NCI-H82 (cell line): ENCODE measurements at regions not wholly inside any gene's neighbourhood (a gene's known extent, or its start where the extent isn't known, plus 50 kb on each side); places are given as distances from the start of the nearest gene placed in this dataset.
"Not testable (repeated sequence)": the region's sequence is repeated elsewhere in the genome, so short reads cannot be mapped to it uniquely, and the experiment has no call there.

Experiments used
- DNase-seq: peaks from one replicate; lab custom pipeline; 2025; lab: John Stamatoyannopoulos, UW

GRCh38 chr2:193469251-193469650, 1274.5 kb upstream of the TMEFF2 start:
- peak; percentile 13 for DNase-seq

DNA sequence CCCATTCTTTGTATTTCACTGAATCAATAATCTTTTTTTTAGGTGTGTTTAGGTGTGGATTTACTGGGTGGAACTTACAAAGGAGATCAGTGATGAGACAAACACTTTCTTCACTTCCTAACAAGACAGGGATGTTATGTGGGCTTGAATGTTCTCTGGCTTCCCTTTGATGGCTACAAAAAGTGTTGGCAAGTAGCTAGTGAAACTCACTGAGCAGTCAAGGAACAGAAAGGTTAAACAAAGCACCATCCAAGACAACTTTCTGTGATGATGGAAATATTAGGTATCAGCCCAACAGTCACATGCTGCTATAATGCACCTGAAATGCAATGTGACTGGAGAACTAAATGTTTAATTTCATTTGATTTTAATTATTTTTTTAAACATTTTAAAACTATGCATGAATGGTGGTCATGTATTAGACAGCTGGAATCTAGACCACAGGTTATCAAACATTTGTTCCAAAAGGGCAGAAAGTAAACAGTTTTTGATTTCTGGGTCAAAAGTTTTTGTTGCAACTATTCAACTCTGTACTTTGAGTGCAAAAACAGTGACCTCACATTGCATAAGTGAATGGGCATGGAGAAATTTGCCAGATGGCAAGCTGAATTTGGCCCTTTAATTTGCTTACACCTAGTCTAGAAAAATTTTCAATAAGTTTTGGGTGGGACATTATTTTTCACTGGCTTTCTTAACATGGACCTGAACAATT, 1272.7 kb upstream of the TMEFF2 start:
- DNase-seq = no peak

- no peak for DNase-seq
Measured at GRCh38 chr2:193463011-193463410, 1268.3 kb upstream of the TMEFF2 start.

DNA sequence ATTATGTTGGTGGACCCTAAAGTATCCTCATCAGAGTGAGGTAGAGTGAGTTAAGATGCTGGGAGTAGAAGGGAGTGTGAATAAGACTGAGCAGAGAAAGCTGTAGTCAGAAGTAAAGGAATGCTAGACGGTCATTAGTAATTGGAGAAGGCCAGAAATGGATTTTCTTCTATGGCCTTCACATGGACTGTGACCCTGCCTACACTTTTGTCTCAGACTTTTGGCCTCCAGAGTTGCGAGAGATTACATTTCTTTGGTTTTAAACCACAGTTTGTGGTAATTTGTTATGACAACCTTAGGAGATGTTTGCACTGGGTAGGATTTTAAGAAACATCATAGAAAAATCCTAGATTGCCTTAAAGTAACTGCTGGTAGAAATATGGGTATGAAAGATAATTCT, 1267.7 kb upstream of the TMEFF2 start:
- peak; percentile 48 for DNase-seq

GRCh38 chr2:193461431-193461934, 1266.8 kb upstream of the TMEFF2 start:
- no peak for DNase-seq

DNA sequence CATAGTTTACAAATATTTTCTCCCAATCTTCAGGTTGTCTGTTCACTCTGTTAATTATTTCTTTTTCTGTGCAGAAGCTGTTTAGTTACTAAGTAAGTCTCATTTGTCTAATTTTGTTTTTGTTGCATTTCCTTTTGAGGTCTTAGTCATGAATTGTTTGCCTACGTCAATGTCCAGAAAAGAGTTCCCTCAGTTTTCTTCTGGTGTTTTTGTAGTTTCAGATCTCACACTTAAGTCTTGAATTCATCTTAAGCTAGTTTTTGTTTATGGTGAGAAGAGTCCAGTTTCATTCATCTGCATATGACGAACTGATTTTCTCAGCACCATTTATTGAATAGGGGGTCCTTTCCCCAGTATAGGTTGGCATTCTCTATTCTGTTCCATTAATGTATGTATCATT, 1252.2 kb upstream of the TMEFF2 start:
- no peak for DNase-seq

DNA sequence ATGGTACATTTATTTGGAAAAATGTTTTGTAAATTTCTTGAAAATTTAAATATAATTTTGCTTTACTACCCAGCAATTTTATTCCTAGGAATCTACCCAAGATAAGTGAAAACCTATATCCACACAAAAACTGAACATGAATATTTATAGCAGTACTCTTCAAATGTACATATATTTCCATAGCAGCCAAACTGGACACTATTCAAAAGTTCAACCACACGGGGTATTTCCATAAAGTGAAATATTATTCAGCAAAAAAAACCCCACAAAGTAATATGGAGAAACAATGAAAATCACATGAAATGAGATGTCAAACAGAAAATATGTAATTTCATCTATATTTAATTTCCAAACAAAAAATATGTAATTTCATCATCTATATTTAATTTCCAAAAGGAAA, 1247.6 kb upstream of the TMEFF2 start:
- DNase-seq = no peak

- DNase-seq = peak; percentile 17
Measured at GRCh38 chr2:193428336-193428818, 1233.6 kb upstream of the TMEFF2 start.

DNA sequence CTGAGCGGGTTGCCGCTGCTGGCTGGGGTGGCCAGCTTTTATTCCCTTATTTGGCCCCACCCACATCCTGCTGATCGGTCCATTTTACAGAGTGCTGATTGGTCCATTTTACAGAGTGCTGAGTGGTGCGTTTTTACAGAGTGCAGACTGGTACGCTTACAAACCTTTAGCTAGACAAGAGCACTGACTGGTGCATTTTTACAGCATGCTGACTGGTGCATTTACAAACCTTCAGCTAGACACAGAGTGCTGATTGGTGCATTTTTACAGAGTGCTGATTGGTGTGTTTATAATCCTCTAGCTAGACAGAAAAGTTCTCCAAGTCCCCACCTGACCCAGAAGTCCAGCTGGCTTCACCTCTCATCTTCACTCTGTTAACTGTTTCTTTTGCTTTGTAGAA, 1217.6 kb upstream of the TMEFF2 start:
- not testable (repeated sequence) for DNase-seq

GRCh38 chr2:193409951-193410350, 1215.2 kb upstream of the TMEFF2 start:
- peak; percentile 94 for DNase-seq

DNA sequence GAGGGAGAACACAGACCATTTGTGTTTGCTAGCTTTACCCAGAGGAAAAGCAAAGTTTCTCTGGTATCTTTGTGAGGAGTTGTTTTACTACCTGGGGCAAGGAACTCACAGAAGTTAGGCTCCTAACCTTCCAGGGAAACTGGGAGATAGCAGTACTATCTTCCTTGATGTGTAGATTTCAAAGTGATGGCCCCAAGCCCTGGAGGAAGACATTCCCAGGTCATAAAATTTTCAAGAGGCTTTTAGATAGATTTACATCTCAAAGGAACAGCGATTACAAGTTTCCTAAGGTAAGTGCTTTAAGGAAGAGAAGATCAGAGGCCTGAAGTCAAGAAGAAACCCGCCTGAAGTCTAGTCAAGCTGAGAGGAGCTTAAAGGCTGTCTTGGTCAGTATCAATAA, 1187.8 kb upstream of the TMEFF2 start:
- DNase-seq = no peak

DNA sequence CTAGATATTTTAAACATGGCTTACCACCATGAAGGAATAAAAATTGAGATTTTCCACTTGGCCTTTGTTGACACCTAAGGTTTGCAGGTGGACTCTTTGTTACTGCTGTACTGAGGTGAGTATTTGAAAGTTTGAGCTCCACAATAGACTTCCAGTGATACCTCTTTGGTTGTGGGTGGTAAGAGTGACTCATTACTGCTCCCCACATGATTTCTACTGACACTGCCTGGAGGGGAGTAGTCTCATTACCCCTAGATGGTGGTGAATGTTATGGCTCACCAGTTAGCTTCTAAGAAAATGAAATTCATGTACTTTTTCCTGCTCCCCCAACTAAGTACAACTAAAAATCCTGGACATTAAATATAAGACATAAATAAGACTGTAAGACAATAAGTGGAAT, 1183.1 kb upstream of the TMEFF2 start:
- no peak for DNase-seq

- DNase-seq = peak; percentile 41
Measured at GRCh38 chr2:193373120-193373519, 1178.4 kb upstream of the TMEFF2 start.

DNA sequence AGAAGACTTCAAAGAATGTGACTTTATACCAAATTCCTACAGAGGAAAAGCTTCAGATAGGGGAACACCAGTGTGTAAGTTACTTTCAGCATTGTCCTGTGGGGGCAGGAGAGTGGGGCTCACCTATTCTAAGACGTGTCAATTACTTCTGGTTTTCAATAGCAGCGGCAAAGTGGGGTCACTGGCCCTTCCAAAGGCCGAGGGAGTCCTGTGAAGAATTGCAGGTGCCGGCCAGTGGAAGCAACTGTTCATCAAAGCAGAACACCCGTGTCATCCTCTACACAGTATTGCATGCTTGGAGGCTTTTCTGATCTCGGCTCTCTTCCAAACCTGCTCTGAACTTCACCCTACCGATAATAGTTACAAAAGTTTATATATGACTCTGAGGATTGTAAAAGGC, 1176.5 kb upstream of the TMEFF2 start:
- no peak for DNase-seq

DNA sequence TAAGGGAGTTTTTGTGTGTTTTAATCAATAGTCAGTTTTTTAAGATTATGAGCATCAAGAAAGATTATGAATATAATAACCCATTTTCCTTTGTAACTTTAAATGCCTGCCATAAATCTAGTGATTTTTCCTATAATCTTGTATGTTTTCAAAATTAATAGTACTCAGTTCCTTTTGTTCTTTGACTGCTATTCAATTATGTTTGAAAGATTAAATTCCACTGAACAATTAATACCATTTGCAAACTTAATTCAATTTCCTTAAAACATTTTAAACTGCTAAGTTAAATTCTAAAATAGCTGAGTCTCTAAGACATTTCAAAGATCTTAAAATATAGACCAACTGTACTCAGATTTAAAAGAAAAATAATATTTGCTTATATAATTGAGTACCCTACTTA, 1173.9 kb upstream of the TMEFF2 start:
- DNase-seq = no peak

- DNase-seq = no peak
Measured at GRCh38 chr2:193357508-193357907, 1162.8 kb upstream of the TMEFF2 start.

GRCh38 chr2:193352665-193353242, 1158.0 kb upstream of the TMEFF2 start:
- DNase-seq = not testable (repeated sequence)

GRCh38 chr2:193350509-193350908, 1155.8 kb upstream of the TMEFF2 start:
- no peak for DNase-seq

- DNase-seq = no peak
Measured at GRCh38 chr2:193349642-193350041, 1154.9 kb upstream of the TMEFF2 start.

DNA sequence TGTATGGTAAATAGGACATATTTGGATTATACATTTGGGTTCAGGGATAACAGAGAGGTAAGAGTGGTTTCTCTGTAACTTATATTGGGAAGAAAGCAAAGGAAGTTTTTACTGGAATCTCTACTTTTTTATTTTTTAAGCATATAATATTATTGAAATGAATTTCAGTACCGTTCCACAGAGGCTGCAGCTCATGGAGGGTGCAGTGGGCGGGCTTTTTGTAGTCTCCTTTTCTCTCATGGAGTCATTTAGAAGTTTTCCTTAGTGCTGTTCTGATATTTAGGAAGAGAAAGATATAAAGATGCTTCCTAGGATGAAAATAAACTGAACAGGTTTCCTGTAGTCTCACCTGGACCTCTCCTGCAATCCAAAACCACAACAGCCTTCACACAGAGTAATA, 1153.3 kb upstream of the TMEFF2 start:
- no peak for DNase-seq

DNA sequence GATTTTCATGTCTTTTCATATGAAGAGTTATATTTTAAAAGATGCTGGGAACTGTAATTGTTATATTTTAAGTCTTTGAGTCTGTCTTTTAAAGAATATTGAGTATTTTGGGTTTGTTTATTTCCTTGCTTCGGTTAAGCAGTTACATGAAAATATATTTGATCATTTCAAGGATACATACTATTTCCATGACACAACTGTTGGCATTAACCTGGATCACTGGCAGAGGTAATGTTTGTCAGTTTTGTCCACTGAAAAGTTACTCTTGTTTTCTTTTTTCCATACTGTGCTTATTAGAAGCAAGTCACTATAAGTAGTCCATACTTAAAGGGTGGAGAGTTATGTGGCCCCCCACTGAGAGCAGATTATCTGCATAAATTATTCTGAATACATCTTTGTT, 1142.0 kb upstream of the TMEFF2 start:
- no peak for DNase-seq

GRCh38 chr2:193334401-193334800, 1139.7 kb upstream of the TMEFF2 start:
- DNase-seq = no peak

DNA sequence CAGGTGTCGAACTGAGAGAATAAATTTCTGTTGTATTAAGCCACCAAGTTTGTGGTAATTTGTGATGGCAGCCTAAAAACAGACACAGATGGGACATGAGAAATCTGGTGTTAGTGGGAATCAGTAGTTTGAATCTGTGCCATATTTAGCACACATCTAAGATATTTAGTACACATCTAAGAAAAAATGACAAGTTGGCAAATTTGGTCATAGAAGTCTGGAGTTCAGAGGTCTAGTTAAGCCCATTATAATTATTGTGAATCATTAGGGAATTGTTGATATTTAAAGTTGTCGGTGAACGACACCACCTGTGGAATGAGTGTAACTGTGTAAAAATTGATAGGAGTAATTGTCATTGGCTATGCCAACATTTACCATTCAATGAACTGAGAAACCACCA, 1138.8 kb upstream of the TMEFF2 start:
- DNase-seq = no peak

DNA sequence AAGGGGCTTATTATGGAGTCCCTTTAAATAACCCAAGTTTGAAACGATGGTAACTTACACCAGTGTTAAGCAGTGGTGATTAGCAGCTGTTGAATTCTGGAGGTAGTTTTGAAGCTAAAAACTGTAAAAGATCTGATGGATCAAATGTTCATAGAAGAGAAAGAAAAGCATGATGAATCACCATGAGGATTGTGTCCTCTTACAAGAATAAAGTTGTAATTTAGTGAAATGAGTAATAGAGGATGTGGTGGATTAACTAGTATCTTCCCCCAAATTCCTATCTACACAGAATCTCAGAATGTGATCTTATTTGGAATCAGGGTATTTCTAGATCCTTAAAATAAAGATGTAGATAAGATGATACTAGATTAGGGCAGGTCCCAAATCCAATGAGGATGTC, 1138.2 kb upstream of the TMEFF2 start:
- DNase-seq = no peak
